K562 (cell line): ENCODE measurements at regions not wholly inside any gene's neighbourhood (a gene's known extent, or its start where the extent isn't known, plus 50 kb on each side); places are given as distances from the start of the nearest gene placed in this dataset.

ENCODE experiments used
- CHD7 ChIP-seq: fragments of 200-600 bp; sonication (generic); IDR thresholded peaks from one replicate; pipeline ENCODE4 v1.6.1; 2012; ENCODE audit warnings: mild to moderate bottlenecking, low read depth, low read length, inconsistent platforms
- CTCF ChIP-seq, 3 experiments: IDR thresholded peaks in 2 of 3; conservative IDR thresholded peaks in 1 of 3; 2 replicates each; pipeline ENCODE4 v1.5.1; 2011 to 2012; ENCODE audit warnings: low read length in 3 of 3, mild to moderate bottlenecking in 3 of 3, control low read depth in 2 of 3, improper control_type of control experiment in 1 of 3, inconsistent platforms in 1 of 3, low read depth in 1 of 3, mixed read lengths in 1 of 3, moderate library complexity in 1 of 3; ENCODE audit not compliant: insufficient read depth in 2 of 3
- EP300 ChIP-seq: IDR thresholded peaks from 2 replicates; pipeline ENCODE4 v1.6.1; 2012; ENCODE audit warnings: low read length, improper control_type of control experiment
- EZH2 ChIP-seq: IDR thresholded peaks from 2 replicates; pipeline ENCODE4 v1.6.1; 2012; ENCODE audit warnings: low read depth, mild to moderate bottlenecking, inconsistent platforms, low read length, borderline replicate concordance
- FOXP1 ChIP-seq: sonication (generic); formaldehyde crosslinking; IDR thresholded peaks from 2 replicates; pipeline ENCODE4 v1.8.0; 2022; ENCODE audit warnings: mild to moderate bottlenecking, missing genetic modification reagents
- JUND ChIP-seq, 2 experiments: IDR thresholded peaks; 2 replicates in 1 of 2; 3 replicates in 1 of 2; pipeline ENCODE4 v1.6.1; 2011; ENCODE audit warnings: borderline replicate concordance in 2 of 2, low read depth in 2 of 2, low read length in 2 of 2, improper control_type of control experiment in 1 of 2, missing biosample characterization in 1 of 2, missing genetic modification characterization in 1 of 2, missing genetic modification reagents in 1 of 2
- KDM2B ChIP-seq: fragments of 250-450 bp; sonication (Bioruptor Pico); IDR thresholded peaks from 2 replicates; pipeline ENCODE4 v1.8.0; 2021; ENCODE audit warnings: mild to moderate bottlenecking, moderate library complexity
- NR2F6 ChIP-seq: fragments of 450-650 bp; formaldehyde crosslinking; IDR thresholded peaks from 2 replicates; pipeline ENCODE4 v1.4.0; 2020; ENCODE audit warnings: mild to moderate bottlenecking
- TAF1 ChIP-seq: IDR thresholded peaks from 2 replicates; pipeline ENCODE4 v1.6.1; 2011; ENCODE audit warnings: mild to moderate bottlenecking, low read length, moderate library complexity; ENCODE audit not compliant: insufficient read depth, control insufficient read depth, severe bottlenecking; ENCODE audit errors: extremely low read depth
- THAP7 ChIP-seq: fragments of 250-450 bp; sonication (Bioruptor Pico); IDR thresholded peaks from 2 replicates; pipeline ENCODE4 v1.5.0; 2021
- ZBTB7A ChIP-seq: IDR thresholded peaks from 2 replicates; pipeline ENCODE4 v1.6.1; 2011; ENCODE audit warnings: low read depth, mild to moderate bottlenecking, low read length, moderate library complexity, borderline replicate concordance; ENCODE audit not compliant: control insufficient read depth
- ZKSCAN1 ChIP-seq: fragments of 150-350 bp; IDR thresholded peaks from 2 replicates; pipeline ENCODE4 v1.6.1; 2016; ENCODE audit warnings: low read depth, low read length
- ZNF217 ChIP-seq: sonication (generic); formaldehyde crosslinking; IDR thresholded peaks from 2 replicates; pipeline ENCODE4 v1.8.0; 2022; ENCODE audit warnings: mild to moderate bottlenecking, missing genetic modification reagents
- ZNF384 ChIP-seq: IDR thresholded peaks from 2 replicates; pipeline ENCODE4 v1.6.1; 2012; ENCODE audit warnings: low read depth, low read length, improper control_type of control experiment

- no peak for TF ChIP-seq ZNF384
- no peak for TF ChIP-seq CTCF (IDR thresholded peaks at IDR 0.05 in 2 of 3, conservative IDR thresholded peaks at IDR 0.05 in 1 of 3; ENCODE audit: insufficient read depth in 2 of 3, low read depth in 1 of 3, low read length in 3 of 3)
- no peak for TF ChIP-seq JUND (IDR thresholded peaks at IDR 0.05; ENCODE audit: borderline replicate concordance, low read depth, low read length)
- no peak for TF ChIP-seq JUND (tag; IDR thresholded peaks at IDR 0.05; ENCODE audit: borderline replicate concordance, low read depth, low read length)
- no peak for TF ChIP-seq EZH2
- no peak for TF ChIP-seq NR2F6
- TF ChIP-seq FOXP1 (CRISPR knock-in tag): no peak
- TF ChIP-seq KDM2B (CRISPR knock-in tag): no peak
- TF ChIP-seq ZNF217 (CRISPR knock-in tag): no peak
- TF ChIP-seq ZKSCAN1: no peak
- TF ChIP-seq CHD7: no peak
- no peak for TF ChIP-seq EP300
- TF ChIP-seq TAF1: no peak
- TF ChIP-seq ZBTB7A: no peak
- TF ChIP-seq THAP7 (CRISPR knock-in tag): no peak
These were observed 160.2 kb upstream of the RASGRP1 start for GRCh38 chr15:38724827-38725226.
